Brain pericyte (primary cell): ENCODE measurements at regions not wholly inside any gene's neighbourhood (a gene's known extent, or its start where the extent isn't known, plus 50 kb on each side); places are given as distances from the start of the nearest gene placed in this dataset.
A peak's percentile ranks its signal among the peaks of the same experiment; 100 is the strongest.
"Not testable (repeated sequence)": the region's sequence is repeated elsewhere in the genome, so short reads cannot be mapped to it uniquely, and the experiment has no call there.

ENCODE experiments used
- DNase-seq: peaks from one replicate; pipeline ENCODE4 v3.0.0-alpha.2; 2012; ENCODE audit warnings: low read depth, low spot score

DNA sequence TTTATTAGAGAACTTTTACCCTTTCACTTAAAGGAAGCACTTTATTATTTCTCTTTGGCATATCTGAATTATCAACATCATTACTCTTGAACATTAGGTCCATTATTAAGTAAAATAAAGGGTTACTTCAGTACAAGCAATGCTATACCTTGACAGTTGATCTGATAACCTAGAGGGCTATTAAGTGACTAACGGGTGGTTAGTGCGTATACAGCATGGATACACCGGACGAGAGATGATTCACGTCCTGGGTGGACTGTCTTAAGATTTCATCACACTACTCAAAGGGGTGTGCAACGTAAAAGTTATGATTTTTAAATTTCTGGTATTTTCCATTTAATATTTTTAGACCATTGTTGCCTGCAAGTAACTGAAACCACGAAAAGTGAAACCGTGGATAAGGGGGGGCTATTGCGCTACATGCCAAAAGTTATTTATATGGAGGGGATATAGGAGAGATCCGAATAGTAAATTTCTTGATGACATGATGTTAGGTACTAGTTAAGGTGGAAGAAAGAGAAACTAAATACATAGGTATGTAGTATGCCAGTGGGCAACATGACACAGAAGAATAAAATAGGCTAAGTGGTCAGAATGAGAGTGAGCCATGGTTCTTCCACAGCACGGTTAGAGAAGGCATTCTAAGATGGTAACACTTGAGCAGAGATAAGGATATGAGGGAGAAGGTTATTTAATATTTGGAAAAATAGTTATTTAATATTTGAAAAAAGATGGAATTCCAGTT, 230.8 kb upstream of the ANKRD50 start:
- no peak for DNase-seq

DNA sequence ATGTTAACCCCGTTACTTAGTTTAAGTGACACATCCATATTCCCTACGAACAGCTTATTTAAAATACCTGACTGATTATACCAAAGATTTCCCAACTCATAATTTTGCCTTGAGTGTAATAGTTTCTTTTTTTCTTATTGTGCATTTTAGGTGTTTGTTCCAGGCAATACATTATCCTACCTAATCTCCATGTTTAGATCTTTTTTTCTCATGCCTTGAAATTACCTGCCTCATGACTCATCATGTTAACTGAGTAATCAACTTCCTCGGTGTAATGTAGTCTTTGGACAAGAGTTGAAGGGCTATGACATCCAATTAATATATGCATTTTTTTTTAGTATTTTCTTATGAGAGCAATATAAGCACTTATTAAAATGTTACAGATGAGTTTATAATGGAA, 228.7 kb upstream of the ANKRD50 start:
- DNase-seq: no peak

DNA sequence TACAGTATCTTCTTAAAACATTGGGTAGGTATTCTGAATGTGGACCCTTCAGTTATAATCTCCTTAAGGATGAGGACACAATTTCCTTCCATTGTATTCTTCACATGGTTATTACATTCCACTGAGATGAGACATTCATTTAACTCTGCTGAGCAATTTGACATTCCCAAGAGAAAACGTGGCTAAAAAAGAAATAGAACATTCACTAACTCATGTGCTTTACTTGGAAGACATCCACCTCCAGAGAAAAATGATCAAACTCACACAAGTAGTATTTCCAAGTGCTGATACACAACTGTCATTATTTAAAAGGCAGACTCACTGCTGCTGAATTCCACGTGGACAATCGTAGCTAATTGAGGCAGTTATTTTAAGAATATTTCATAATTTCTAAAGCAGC, 227.9 kb upstream of the ANKRD50 start:
- peak; percentile 64 for DNase-seq

DNA sequence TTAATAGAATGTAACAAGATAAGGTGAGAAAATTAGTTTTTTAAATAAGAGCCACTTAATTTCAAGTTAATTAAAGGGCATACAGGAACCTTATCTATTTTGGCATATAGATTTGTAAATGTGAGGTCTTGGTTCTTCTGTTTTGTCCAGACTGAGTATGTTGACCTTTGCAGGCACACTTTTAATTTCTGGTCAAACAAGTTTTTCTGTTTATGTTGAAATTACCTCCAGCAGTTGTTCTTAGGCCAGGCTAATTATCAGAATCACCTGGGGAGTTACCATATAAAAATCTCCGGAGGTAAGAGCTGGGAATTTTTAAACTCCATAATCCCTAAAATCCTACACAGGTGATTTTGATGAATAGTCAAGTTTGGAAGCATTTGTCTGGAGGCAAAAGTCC, 227.4 kb upstream of the ANKRD50 start:
- no peak for DNase-seq

DNA sequence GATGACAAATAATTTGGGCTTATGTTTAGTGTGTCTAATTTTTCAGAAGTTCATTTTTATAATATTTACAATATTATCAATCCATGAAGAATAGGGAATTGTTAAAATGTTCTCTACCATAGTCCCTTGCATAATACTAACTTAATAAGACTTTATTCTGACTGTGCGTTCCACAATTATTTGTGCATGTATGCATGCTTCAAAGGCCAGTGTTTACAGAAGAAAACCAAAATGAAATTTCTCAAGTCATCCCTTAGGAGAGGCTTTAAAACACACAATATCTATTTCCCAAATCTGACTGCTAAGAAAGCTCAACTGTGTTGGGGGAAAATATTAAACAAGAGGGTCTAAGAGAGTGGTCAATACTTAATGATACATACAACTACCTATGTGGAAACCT, 226.3 kb upstream of the ANKRD50 start:
- no peak for DNase-seq

DNA sequence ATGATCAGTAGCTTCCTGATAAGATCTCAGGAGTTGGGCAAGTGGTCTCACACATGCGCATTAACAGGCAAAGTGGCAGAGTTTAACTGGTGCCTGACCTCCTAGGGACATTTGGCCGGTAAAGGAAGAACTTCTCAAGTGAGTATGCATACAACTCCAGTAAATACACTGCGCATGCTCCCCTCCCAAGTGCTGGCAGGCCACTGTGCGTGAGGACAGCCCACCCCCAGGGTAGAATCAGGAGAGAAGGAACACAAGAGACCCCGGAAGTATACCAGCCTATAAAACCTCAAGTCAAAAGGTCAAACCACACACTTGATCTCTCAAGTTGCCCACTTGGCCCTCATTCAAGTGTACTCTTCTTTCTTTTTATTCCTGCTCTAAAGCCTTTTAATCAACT, 225.5 kb upstream of the ANKRD50 start:
- DNase-seq: no peak

DNA sequence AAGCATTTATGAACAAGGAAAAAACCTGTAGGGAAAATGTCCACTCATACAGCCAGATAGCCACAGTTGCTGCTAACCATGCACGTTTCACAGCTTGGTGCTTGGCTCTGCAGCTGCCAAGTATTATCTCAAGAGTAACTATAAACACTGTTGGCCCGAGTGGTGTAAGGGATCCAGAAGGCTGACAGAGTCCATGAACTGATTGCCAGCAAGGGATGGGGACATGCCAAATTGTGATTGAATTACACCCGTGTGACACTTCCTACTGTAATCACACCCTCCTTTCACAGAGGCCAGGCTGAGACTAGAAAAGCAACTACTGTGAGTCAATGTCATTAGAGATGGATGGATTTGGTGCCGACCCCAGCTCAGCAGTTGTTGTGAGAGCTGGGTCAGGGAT, 223.9 kb upstream of the ANKRD50 start:
- peak; percentile 55 for DNase-seq

DNA sequence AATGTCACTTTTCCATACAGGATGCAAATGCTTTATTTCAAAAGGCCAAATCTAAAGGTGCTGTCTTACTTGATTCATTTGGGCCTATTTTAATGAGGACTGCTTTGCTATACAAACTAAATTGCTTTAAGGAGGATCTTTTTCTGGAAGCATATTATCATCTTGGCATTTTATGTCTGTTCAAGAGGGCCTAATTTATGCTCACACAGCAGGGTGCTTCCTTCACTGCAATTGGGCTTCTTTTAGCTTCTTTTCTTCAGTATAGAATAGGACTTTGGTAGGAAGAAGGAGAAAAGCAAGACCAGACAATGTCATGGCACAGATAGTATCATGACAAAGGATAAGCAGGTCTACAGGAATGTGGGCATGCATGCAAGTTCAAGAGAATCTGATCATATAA, 222.4 kb upstream of the ANKRD50 start:
- no peak for DNase-seq

DNA sequence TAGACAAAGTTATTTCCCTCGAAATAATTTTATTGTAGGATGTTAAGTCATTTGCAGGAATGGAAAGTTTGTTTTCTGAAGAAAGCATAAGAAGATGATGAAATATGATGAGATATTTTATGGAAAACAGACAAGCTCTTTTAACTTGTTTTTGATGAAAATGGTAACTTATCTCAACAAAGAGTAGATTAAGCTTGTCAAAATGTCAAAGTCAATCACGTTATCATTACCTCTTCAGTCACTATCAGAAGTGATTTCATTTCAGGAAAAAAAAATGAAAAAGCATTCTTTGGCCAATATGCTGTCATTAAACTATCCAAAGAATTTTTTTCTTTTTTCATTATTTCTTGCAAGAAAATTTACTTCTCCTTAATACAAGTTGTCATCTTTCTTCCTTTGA, 221.0 kb upstream of the ANKRD50 start:
- no peak for DNase-seq

DNA sequence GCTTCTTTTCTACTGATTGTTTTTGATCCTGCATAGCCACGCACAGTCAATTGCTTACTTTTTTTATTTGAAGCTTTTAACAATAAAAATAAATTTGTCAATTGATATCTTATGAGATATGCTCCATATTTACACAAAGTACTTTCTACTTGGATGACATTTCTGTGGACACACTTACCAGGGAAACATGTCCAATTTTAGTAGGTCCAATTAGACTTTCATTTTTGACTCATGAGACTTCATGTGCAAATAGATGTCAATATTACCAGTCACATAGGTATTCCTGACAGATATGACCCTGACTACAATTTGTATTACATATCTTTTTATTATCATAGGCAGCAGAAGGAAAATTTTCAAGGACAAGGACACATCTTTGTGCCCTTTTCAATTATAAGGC, 219.9 kb upstream of the ANKRD50 start:
- no peak for DNase-seq

DNA sequence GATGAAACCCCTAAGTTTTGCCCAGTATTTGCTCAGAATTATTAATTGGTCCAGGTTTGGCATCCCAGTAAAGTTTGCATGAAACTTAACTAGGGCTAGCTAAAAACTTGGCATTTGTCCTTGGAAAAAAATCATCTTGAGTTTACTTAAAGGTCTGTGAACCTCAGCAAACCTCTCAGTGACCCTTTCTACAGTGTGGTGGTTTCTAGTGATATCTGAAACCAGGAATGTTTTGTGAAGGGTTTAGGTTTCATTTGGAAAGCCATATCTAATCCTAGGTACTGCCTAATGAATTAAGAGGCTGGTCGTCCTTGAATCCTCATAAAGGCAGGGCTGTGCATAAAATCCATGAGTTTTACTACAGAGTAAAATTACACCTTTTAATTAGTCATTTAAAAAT, 218.5 kb upstream of the ANKRD50 start:
- peak; percentile 38 for DNase-seq

DNA sequence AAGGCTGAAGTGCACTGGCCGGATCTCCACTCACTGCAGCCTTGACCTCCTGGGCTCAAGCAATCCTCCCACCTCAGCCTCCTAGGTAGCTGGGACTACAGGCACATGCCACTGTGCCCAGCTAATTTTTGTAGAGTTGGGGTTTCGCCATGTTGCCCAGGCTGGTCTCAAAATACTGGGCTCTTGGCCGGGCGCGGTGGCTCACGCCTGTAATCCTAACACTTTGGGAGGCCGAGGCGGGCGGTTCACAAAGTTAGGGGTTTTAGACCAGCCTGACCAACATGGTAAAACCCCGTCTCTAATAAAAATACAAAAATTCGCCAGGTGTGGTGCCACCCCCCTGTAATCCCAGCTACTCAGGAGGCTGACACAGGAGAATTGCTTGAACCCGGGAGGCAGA, 210.2 kb upstream of the ANKRD50 start:
- DNase-seq: not testable (repeated sequence)

DNA sequence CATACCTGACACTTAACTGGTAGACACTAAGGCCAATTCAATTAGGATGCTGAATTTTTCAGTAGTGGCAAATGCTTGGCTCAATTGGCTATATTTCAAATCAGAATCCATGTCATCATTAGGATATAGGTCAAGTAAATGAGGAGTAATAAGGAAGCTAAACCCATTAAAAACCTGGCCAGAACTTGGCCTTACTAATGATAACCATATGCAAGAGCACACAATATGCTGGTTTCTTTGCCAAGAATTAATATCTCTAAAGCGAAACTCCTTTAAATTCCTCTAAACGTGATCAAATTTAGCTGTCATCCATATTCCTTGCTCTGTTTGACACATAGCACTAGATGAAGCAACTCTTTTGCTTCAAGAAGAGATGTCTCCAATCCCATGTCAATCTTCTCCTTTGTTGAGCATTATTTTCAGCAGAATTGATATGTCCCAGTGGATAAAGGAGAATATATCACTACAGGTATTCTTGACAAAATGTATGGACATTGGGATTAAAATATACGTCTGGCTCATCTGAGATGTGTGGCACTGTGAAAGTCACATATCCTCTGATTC, 206.1 kb upstream of the ANKRD50 start:
- DNase-seq: no peak

DNA sequence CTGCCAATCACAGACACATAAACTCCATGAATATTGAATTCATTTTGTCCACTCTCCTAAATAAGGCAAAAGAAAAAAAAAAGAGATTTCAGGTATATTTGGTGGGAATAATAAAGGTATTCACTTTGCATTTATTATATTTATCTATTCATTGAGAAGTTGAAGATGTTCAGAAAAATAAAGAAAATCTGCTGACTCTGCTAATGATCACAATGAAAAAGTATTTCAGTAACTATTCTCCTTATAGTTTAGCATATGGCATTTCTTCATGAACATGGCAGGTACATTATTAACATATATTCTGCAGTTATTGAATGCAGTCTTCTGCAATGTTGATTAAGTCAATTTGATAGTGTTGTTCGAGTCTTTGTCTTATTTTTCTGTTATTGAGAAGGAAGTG, 202.5 kb upstream of the ANKRD50 start:
- DNase-seq: no peak

DNA sequence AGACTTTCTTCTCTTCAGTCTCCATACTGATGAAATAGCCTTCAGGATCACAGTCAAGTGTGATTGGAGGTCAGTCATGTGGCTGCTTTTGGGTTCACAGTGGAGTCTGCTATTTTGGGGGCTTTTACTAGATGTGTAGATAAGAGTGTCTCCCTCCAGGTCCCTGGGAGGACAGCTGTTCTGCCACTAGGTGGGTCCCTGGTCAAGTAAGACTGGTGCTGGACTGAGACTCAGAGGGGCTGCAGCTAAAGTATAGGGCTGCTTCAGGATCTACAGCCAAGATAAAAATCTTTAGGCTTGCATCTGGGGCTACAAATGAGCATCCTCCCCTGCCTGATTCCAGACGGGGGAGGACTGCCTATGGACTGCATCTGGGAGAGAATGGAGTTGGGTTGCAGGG, 200.7 kb upstream of the ANKRD50 start:
- DNase-seq: no peak

DNA sequence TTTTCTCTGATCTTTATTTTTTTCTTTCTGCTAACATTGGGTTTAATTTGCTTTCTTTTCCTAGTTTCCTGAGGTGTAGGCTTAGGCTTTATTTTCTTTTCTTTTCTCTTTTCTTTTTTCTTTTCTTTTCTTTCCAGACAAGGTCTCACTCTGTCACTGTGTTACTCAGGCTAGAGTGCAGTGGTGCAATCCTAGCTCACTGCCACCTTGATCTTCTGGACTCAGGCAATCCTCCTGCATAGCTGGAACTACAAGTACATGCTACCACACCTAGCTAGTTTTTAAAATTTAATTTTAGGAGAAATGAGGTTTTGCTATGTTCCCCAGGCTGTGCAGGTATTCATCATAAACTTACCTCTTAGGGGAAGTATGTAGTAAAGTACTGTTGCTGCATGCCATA, 197.8 kb upstream of the ANKRD50 start:
- DNase-seq: no peak

DNA sequence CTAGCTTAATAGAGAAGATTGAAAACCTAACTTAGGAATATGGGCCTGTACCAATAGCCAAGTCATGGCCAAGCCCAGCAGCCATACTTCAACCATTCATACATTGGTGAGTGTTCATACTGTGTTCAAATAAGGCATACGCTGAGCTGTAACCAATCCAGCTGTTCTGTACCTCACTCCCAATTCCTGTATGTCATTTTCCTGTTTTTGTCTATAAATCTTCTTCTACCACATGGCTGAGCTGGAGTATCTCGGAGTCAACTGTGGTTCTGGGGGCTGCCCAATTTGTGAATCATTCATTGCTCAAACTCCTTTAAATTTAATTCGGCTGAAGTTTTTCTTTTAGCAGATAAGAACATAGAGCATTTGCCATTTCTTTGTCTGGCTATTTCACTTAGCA, 195.3 kb upstream of the ANKRD50 start:
- DNase-seq: no peak

DNA sequence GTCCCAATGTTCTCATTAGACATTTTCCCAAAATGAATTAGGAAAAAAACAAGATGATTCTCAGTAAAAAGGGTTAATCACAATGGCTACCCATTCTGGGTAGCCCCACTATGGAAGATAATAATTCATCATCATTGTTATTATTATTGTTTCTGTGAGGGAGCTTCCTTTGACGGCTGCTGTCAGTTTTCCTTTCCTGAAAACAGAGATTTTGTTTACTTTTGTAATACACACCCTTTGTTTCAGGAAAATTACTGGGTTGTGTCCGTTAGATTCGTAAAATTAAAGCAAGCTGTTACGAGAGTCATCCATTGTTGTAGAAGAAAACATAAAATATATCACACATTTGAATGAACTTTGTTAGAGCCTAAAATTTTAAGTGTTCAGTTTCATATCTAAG, 192.9 kb upstream of the ANKRD50 start:
- no peak for DNase-seq

DNA sequence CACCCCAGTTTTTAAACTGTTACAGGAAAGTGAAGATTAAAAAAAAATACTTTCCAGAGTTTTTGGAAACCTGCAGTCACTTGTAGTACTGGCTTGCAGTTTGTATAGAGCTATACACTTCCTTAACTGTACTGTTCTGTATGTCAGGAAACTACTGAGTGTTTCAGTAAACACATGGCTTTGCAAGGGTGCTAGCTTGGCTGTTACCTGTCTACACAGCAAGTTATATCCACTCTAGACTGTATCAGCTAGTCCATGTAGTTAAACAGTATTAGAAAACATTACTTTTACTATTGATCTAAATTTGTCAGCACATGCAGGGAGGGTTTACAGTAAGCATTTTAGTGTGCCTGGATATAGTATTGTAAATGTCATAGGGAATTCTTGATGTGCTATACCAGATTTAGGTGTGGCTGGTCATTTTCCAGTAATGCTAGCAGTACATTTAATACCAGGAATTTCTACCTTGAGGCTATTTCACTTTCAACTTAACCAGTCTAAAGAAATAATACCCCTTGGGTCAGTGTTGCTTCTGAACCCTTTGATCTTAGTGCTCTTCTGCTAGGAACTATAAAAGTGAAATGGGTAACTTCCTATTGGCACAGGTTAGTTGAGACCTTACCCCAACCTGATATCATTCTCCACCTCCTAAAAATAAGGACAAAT, 192.3 kb upstream of the ANKRD50 start:
- no peak for DNase-seq

DNA sequence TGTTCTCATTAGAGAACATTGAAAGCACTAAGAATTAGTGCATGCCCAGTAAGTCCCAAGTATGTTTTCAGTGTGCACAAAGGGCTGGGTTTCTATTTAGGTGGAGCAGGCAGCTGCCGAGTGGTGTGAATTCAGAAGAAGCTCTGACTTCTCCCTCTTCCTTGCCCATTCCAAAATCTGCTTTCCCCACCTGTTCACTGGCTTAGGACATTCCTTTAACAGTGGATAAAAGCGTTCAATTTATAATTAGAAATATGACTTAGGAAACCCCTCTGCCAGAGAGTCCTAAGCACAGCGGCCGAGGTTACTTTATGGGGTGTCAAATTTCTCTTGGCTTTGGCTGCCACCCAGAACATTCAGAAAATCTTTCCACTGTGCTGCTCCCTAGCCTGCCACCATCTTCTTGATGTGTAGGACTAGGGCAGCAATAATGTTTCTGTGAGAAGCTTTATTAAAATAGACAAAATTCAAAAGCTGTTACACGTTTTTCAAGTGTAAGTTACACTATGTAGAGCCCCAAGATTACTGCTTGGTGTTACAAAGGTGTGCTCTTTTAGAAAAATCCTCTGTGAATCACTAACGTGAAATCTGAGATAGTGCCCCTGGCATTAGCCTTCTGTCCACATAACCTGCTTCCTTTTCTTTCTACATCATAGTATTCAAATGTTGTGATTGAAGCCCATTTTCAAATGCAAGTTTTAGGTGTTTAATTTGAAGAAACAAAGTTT, 191.6 kb upstream of the ANKRD50 start:
- DNase-seq: peak; percentile 22

DNA sequence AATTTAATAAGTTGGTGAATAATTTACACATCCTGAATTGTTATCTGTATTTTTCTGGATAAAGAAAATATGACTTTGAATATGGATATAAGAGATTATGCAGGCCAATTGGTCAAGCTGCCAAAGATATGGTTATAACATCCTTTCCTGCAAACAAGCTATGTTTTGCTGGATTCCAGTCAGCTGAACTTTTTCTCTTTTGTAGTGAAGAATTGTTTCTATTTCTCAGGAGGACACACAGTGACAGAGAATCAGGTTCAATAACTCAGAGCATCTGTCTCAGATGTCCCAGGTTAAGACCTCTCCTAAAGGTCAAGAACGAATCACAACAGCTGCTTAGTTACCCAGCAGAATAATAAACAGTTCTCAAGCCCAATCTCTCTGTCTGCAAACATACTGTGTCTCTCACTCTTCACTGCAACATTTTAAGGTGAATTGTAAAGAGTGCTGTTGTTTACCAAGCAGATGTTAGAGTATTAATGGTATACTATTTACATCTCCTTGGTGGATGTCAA, 189.5 kb upstream of the ANKRD50 start:
- no peak for DNase-seq

DNA sequence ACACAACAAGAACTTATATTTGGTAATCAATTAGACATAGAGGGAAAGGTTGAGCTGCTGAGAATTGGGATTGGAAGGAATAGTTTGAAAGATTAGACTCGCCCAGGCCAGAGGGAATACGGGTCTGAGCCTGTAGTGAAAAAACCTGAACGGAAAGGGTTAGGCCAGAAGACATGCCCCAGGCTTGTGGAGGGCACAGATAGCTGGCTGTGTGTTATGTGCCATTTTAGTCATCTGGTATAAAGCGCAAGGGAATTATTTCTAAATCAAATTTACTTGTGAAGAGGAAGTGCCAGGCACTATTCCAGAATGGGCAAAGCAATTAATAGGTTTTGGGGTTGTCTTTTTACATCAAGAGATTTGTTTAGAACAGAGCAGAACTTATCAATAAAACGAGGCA, 187.5 kb upstream of the ANKRD50 start:
- DNase-seq: no peak
